GM12878 (cell line): ENCODE measurements at regions not wholly inside any gene's neighbourhood (a gene's known extent, or its start where the extent isn't known, plus 50 kb on each side); places are given as distances from the start of the nearest gene placed in this dataset.
A peak's percentile ranks its signal among the peaks of the same experiment; 100 is the strongest.

Experiments
- ATAC-seq: fragments of 200-7000 bp; cut with Tn5 transposase; 3 replicates; pipeline ENCODE4 v1.9.1; 2020; ENCODE audit warnings: mild to moderate bottlenecking, moderate library complexity
- BruUV-seq: library from RNA; stranded (reverse); fragments of 400-500 nt; replicated peaks from 2 replicates; lab custom pipeline; 2021; lab: Mats Ljungman, UMichigan
- CTCF ChIA-PET: fragments of 300-600 bp; sonication (Branson Sonifier 250); formaldehyde crosslinking; extraction: SDS; loops from one replicate; lab custom pipeline; 2021; ENCODE audit warnings: inconsistent platforms; lab: Yijun Ruan, JAX
- POLR2A ChIA-PET: fragments of 350-600 bp; formaldehyde crosslinking; extraction: SDS; loops from one replicate; lab custom pipeline; 2021; ENCODE audit warnings: inconsistent platforms; lab: Charles Lee
- RAD21 ChIA-PET: fragments of 300-600 bp; sonication (Branson Sonifier 250); formaldehyde crosslinking; loops from one replicate; lab custom pipeline; 2023; ENCODE audit warnings: antibody characterized with exemption; ENCODE audit not compliant: unreplicated experiment; lab: Charles Lee
- SMC1A ChIA-PET: fragments of 300-600 bp; sonication (Branson Sonifier 250); formaldehyde crosslinking; loops from one replicate; lab custom pipeline; 2023; ENCODE audit not compliant: unreplicated experiment, uncharacterized antibody; lab: Charles Lee
- DNase-seq: peaks from one replicate; pipeline ENCODE4 v3.0.0-alpha.2; 2011; ENCODE audit warnings: low read depth, low spot score
- FAIRE-seq: peaks from 3 replicates; lab custom pipeline; 2011; peaks lifted over from hg19 to GRCh38; lab: Jason Lieb, UNC
- H2AFZ ChIP-seq: 2 replicates; pipeline ENCODE4 v1.6.0; 2011; ENCODE audit warnings: low read depth, low read length, control low read depth; ENCODE audit not compliant: control insufficient read depth
- H3K27ac ChIP-seq: 2 replicates; pipeline ENCODE4 v1.5.1; 2011; ENCODE audit warnings: control low read depth; ENCODE audit not compliant: control insufficient read depth, insufficient read depth
- H3K27me3 ChIP-seq, 2 experiments: replicated peaks in 1 of 2; 2 replicates each; pipeline versions ENCODE4 v1.6.0 to v1.6.1; 2011; ENCODE audit warnings: low read length in 1 of 2; ENCODE audit not compliant: control insufficient read depth in 2 of 2, insufficient read depth in 2 of 2
- H3K36me3 ChIP-seq, 2 experiments: 2 replicates each; pipeline ENCODE4 v1.5.1; 2011; ENCODE audit warnings: low read length in 1 of 2; ENCODE audit not compliant: control insufficient read depth in 2 of 2, insufficient read depth in 2 of 2
- H3K4me1 ChIP-seq: 2 replicates; pipeline ENCODE4 v1.6.1; 2011; ENCODE audit warnings: mild to moderate bottlenecking, low read length, moderate library complexity, mixed read lengths; ENCODE audit not compliant: control insufficient read depth, insufficient read depth
- H3K4me2 ChIP-seq: 2 replicates; pipeline ENCODE4 v1.6.0; 2011; ENCODE audit warnings: control low read depth; ENCODE audit not compliant: control insufficient read depth, insufficient read depth
- H3K4me3 ChIP-seq: fragments of 200-600 bp; sonication (generic); 2 replicates; pipeline ENCODE4 v1.5.1; 2016
- H3K79me2 ChIP-seq: 2 replicates; pipeline ENCODE4 v1.6.0; 2011; ENCODE audit warnings: low read length; ENCODE audit not compliant: control insufficient read depth, insufficient read depth
- H3K9ac ChIP-seq: 2 replicates; pipeline ENCODE4 v1.8.0; 2011; ENCODE audit warnings: low read length, control low read depth, mixed read lengths; ENCODE audit not compliant: control insufficient read depth, insufficient read depth
- H3K9me3 ChIP-seq: replicated peaks from 3 replicates; pipeline ENCODE4 v1.5.1; 2011; ENCODE audit warnings: mild to moderate bottlenecking, low read length; ENCODE audit not compliant: control insufficient read depth, insufficient read depth
- H4K20me1 ChIP-seq: 2 replicates; pipeline ENCODE4 v1.6.0; 2011; ENCODE audit not compliant: control insufficient read depth, insufficient read depth
- CTCF ChIP-seq, 3 experiments: IDR thresholded peaks in 2 of 3; conservative IDR thresholded peaks in 1 of 3; 2 replicates each; pipeline ENCODE4 v1.5.1; 2011; ENCODE audit warnings: low read depth in 3 of 3, low read length in 3 of 3, mild to moderate bottlenecking in 3 of 3, control low read depth in 2 of 3, moderate library complexity in 2 of 3, inconsistent platforms in 1 of 3, mixed read lengths in 1 of 3; ENCODE audit not compliant: control insufficient read depth in 2 of 3, insufficient read depth in 1 of 3; ENCODE audit errors: extremely low read depth in 1 of 3
- DPF2 ChIP-seq: fragments of 450-650 bp; IDR thresholded peaks from 2 replicates; pipeline ENCODE4 v1.6.1; 2017; ENCODE audit warnings: mild to moderate bottlenecking
- RAD21 ChIP-seq: IDR thresholded peaks from 2 replicates; pipeline ENCODE4 v1.6.1; 2011; ENCODE audit warnings: mild to moderate bottlenecking, low read depth, low read length, moderate library complexity; ENCODE audit not compliant: insufficient read depth
- SMC3 ChIP-seq: IDR thresholded peaks from 2 replicates; pipeline ENCODE4 v1.6.1; 2011; ENCODE audit warnings: low read length, improper control_type of control experiment, borderline replicate concordance
- ZNF217 ChIP-seq: fragments of 450-650 bp; IDR thresholded peaks from 2 replicates; pipeline ENCODE4 v1.6.1; 2017; ENCODE audit warnings: antibody characterized with exemption, mild to moderate bottlenecking
- ZNF24 ChIP-seq: fragments of 450-650 bp; IDR thresholded peaks from 2 replicates; pipeline ENCODE4 v1.6.1; 2017; ENCODE audit warnings: antibody characterized with exemption, mild to moderate bottlenecking
- WGBS: methylation state at CpG from one replicate; pipeline ENCODE4 v1.1.6; 2016; ENCODE audit warnings: low lambda C conversion rate; ENCODE audit not compliant: insufficient replicate concordance, insufficient coverage; ENCODE audit errors: missing lambda C conversion rate; 5-methylcytosine and 5-hydroxymethylcytosine counted together
- in situ Hi-C: fragments of 300-500 bp; cut with MboI; formaldehyde crosslinking; loops from 9 replicates; pipeline ENCODE4 v1.14.3; 2018; ENCODE audit warnings: mixed read lengths
- intact Hi-C: fragments of 100-400 bp; cut with micrococcal nuclease; formaldehyde crosslinking; loops from one replicate; pipeline ENCODE4 v1.14.2; 2022; ENCODE audit not compliant: unreplicated experiment

GRCh38 chr17:34420254-34420766 lies 57.3 kb upstream of the CCL1 start:
- FAIRE-seq: peak; percentile 99
- Histone ChIP-seq H3K79me2 (no peaks in the 10 kb centered on the region), H3K27ac (no peak overlapping the region), H3K4me1 (no peaks in the 10 kb centered on the region), H3K36me3 (no peaks in the 10 kb centered on the region), H3K9me3 (no peaks in the 10 kb centered on the region; the same call in 2 of the 3 replicates), H3K4me3 (no peak overlapping the region), H2AFZ (no peak overlapping the region), H3K27me3 (peaks cover 5 to 10% of the 10 kb centered on the region in 2 experiments), H3K9ac (no peak overlapping the region), H4K20me1 (no peaks in the 10 kb centered on the region), H3K4me2 (no peak overlapping the region)
- ChIA-PET RAD21 (interaction anchor here (0.6 to 1.7 kb wide), 9 partner anchors 13 to 1114 kb away, joined by 3 to 10 read pairs (median 3); partner anchors contain the start of gene FNDC8), SMC1A (interaction anchor here (0.7 to 2.2 kb wide), 6 partner anchors 9 to 761 kb away, joined by 3 to 10 read pairs (median 4); no protein-coding TSS in a partner anchor), CTCF (interaction anchor here (0.6 to 2.3 kb wide), 26 partner anchors 9 to 1319 kb away, joined by 3 to 19 read pairs (median 4); partner anchors contain the start of gene RAD51D), POLR2A (no interaction called here)
- ATAC-seq: peak; percentile 82
- TF ChIP-seq CTCF (IDR thresholded peaks at IDR 0.05 in 2 of 3, conservative IDR thresholded peaks at IDR 0.05 in 1 of 3; ENCODE audit: control insufficient read depth in 2 of 3, extremely low read depth in 1 of 3, insufficient read depth in 1 of 3, low read depth in 3 of 3, low read length in 3 of 3): peak; percentile 88 to 94 (median 89)
- TF ChIP-seq RAD21: peak; percentile 91
- no peak for TF ChIP-seq ZNF217
- TF ChIP-seq SMC3: peak; percentile 77
- 0 out of 2 replicates have a peak, but pooled peaks have one; percentile 16 for TF ChIP-seq DPF2
- TF ChIP-seq ZNF24: peak; percentile 94
- no TSS peak for BruUV-seq
- DNase-seq: peak; percentile 11
- in situ Hi-C loops: loop anchor here (5.0 kb wide), 2 partner anchors 217 to 697 kb away; partner anchors contain the start of gene RAD51D
- intact Hi-C loops: loop anchor here (1.0 to 10.0 kb wide), 5 partner anchors 98 to 1324 kb away; partner anchors contain the start of genes LIG3 and RAD51D
- 1% methylated on average over 6 of the region's 6 CpGs for WGBS
